OCI-M2 (cell line): ENCODE measurements at regions not wholly inside any gene's neighbourhood (a gene's known extent, or its start where the extent isn't known, plus 50 kb on each side); places are given as distances from the start of the nearest gene placed in this dataset.

ENCODE experiments used
- DNase-seq: peaks from one replicate; lab custom pipeline; 2025; ENCODE audit not compliant: unreplicated experiment; lab: John Stamatoyannopoulos, UW

DNA sequence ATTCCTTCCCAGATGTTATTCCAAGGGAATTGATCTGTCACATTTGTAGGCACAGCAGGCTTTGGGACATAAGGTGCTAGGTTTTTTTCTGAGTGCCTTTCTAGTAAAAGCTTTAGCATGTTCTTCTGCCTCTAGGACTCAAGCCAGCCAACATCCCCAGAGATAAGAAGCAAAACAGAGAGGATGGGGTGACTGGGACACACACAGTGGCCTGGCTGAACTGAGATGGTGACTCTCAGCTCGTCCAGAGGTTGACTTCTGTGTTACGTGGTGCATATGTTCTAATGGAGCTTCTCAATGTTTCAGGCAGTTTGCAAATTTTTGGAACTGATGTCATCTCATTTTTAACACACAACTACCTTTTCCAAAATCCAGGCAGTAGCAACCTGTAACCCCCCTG is 188.1 kb upstream of the CELF2 start:
- no peak for DNase-seq

DNA sequence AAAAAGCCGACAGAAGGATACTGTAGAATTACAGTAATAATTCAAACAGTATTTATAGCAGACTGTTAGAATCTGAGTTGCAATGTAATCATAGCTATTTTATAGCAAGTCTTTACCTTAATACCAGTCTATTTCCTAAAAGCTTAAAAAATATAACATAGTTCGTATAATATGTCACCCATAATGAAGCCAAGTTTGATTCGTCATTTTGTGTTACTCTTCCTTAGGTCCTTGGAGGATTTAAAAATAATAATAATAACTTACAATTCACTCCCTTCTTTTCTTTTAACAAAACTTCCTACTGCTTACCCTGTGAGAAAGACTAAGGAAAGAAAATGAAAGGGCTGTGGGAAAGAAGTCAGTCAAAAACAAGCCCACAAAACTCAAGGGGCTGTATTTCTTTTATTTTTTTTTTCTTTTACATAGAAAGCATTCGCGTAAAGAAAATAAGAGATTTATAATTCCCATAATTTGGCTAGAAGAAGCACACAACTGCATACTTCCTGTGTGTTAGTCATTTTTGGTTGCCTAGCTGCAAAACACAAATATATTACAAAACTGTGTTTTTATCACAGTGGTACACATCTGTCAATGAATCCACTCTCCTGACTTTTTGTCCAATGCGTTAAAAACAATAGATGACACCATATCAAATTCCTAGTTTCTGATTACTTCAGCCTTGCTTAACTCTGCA is 187.2 kb upstream of the CELF2 start:
- DNase-seq: no peak

DNA sequence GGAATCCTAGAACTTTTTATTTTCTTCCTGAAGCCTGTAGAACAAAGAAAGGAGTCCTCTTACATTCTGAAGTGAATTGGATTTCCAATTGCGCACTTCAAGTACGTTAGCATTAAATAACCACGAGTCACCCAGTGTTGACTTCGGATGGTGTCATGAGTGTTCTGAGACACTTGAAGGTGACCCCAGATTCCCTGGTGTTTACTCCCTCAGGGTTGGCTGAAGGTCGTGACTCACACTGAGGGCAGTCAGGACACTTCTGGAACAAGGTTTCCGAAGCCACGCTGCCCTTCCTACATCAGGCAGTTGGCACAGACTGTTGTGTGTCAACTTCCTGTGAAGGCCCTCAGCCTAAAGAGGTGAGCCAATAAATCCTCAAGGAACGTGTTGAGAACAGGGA is 186.6 kb upstream of the CELF2 start:
- DNase-seq: no peak

DNA sequence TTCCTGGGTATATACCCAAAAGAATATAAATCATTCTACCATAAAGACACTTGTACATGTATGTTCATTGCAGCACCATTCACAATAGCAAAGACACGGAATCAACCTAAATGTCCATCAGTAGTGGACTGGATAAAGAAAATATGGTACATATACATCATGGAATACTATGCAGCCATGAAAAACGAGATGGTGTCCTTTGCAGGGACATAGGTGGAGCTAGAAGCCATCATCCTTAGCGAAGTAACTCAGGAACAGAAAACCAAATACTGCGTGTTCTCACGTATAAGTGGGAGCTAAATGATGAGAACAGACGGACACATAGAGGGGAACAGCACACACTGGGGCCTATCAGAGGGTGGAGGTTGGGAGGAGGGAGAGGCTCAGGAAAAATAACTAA is 183.7 kb upstream of the CELF2 start:
- no peak for DNase-seq

- no peak for DNase-seq
Measured at GRCh38 chr10:10844251-10844650, 173.4 kb upstream of the CELF2 start.

GRCh38 chr10:10845185-10845584 is 172.5 kb upstream of the CELF2 start:
- no peak for DNase-seq

DNA sequence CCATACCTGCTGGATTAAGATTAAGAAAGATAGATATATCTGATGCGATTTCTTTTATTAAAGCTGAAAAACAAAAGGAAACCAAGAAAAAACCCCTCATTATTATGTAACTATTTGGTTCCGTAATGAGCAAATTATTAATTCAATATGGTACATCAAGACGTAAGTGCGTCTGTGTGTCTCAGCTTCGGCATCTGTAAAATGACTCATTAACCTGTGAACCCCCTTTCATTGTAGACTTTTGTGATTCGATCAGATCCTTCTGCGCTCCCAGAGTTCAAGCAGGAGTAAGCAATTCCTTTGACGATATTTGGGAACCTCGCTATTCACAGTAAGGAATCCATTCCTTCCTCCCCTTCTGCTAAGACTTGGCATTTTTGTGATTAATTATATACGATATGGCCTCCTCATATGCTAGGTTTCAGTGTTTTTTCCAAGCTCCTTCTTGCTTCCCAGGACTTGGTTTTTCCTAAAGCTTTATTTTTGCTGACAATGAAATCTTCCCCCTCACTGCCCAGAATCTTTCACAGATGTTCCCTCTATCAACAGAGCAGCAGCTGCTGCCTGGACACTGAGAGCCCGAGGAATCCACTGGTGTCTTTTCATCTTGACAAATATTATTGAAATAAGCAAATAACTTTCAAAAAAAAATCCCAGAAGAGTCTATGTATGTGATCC is 171.7 kb upstream of the CELF2 start:
- DNase-seq: no peak

DNA sequence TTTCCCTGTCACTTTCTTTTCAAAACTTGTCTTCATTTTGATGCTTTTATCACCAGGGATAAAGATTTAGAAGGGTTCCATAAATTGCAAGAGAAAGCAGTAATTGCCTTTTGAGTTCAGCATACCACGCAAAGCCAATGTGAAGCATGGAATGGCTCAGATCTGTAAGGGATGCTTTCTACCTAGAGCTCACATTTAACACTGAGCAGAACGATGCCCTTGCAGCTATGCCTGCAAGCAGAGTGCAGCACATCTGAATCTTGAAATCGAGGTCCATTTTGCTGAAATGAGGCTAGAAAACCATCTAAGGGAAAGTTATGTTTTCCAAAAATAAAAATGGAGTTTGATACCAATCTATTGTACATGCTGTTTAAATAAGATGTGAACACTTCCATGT is 171.2 kb upstream of the CELF2 start:
- no peak for DNase-seq

GRCh38 chr10:10847387-10847786 is 170.3 kb upstream of the CELF2 start:
- no peak for DNase-seq

DNA sequence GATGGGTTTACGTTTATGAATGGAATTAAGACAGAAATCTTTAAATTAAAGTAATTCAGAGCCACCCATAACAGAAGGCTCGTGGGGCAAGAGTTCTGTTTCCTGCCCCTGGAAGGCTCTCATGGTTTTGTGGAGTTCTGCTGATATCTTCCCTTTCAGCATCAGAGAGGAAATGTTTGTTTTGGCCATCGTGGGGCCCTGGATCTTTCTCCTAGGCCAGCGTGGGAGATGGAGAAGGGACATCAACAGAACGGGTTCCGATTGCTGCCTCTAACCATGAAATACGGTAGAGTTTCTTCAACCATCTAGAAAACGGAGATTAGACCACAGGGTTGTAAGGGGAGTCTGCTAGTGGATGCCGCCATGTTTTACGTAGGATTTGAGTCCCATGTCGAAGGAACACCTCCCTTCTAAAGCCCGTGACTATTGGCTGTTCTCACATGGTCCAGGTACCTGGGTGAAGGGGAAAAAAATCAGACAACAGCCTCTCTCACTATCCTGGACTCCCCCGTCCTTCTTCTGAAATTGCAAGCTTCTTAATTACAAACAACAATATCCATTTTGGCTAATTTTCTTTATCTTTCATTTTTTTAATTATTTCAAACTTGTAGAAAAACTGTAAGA is 169.1 kb upstream of the CELF2 start:
- no peak for DNase-seq

DNA sequence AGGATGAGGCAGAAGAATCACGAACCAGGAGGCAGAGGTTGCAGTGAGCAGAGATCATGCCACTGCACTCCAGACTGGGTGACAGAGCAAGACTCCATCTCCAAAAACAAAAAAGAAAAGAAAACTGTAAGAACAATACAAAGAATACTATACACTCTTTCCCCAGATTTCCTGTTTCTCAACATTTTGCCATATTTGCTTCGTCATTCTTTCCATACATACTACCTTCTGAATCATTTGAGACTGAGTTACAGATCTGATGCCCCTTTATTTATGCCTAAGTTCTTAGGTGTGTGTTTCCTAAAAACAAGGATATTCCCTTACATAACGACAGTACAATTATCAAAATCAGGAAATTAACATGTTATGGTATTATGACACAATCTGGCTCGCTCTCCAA is 168.4 kb upstream of the CELF2 start:
- no peak for DNase-seq

DNA sequence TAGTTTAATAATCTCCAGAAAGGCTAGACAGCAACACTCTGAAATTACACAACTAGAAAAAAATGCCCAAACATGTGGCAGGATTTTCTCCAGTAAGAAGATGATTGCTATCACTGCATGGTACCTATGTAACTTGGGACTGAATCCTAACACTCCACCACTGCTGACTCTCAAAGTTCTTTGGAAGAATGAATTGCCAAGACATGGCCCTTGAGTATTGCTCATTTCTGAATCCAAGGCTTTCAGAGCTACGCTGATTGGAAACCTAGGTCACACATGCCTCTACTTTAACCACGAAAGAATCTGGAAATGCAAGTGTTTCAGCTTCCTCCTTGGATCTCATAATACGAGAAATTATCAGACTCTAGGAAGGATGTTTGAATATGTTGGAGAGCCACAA is 167.5 kb upstream of the CELF2 start:
- no peak for DNase-seq

- no peak for DNase-seq
Measured at GRCh38 chr10:10852464-10852863, 165.2 kb upstream of the CELF2 start.

DNA sequence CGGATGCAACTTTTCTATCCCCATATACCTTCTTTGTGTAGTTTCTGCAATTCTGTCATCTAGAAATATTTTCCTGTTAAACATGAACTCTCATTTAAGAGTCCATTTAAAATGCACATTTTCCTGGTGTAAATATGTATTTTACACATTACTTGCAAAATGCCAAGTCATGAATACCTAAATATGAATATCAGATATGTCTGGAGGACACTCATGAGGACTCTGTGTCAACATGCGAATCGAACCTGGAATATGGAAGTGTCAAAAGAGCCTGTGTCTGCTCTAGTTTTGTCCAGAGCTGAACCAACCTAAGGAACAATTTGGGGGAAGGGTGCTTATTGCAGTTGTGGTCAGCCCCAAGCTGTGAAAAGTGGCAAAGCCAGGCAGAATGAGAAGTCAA is 163.7 kb upstream of the CELF2 start:
- no peak for DNase-seq

GRCh38 chr10:10854725-10855124 is 162.9 kb upstream of the CELF2 start:
- no peak for DNase-seq

DNA sequence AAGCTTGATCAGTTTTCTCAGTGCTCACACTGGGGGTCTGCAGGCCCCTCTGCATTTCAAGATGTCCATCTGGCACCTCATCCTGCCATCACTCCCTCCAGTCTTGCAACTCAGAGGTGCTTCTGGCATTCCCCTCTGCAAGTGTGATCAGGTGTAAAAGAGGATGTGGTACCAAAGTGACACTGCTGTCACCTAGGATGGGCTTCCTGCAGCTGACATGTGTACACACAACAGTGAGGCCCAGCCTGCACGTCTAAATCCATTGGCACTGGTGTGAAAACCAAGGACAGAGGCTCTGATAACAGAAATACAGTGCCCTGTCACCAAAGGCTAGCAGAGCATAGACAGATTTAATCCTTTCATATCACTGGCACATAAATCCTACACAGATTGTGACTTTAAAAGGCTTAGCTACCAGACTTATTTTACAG is 162.5 kb upstream of the CELF2 start:
- DNase-seq: no peak

GRCh38 chr10:10860455-10860976 is 157.2 kb upstream of the CELF2 start:
- no peak for DNase-seq

DNA sequence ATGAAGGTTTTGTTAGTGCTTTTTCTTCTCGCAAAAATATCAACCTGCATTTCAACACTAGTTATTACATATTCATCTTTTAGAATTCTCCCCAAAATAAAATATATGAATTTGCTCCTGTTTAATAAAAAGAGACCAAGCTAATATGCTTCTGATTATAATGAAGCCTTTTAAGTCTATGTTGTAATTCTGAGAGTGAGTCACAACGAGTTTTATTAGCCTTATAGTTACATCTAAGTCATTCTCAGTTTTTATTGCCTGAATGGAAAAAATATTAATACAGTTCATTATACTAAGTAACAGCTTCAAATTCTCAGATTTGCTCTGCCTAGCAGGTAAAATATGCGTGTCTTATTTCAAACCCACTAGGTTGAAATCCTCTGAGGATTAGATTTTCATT is 152.4 kb upstream of the CELF2 start:
- no peak for DNase-seq

DNA sequence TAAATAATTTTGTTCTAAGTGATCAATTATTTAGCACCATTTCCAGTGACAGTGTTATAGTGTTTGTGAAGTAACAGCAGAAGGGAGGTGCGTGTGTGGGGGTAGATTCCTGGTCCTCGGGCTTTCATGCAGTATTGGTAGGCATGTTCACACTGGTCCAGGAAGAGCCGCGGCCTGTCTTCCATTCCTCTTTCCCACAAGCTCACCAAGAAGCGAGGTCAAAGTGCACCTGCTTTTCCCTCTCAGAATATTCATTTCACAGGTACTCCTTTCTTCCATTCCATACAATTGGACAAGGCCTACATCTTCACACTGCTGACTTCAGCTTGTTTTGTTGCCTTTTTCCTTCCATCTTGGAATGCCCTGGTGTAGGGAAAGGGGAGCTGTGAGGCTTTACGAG is 151.8 kb upstream of the CELF2 start:
- DNase-seq: no peak

GRCh38 chr10:10869592-10869991 is 148.1 kb upstream of the CELF2 start:
- no peak for DNase-seq

DNA sequence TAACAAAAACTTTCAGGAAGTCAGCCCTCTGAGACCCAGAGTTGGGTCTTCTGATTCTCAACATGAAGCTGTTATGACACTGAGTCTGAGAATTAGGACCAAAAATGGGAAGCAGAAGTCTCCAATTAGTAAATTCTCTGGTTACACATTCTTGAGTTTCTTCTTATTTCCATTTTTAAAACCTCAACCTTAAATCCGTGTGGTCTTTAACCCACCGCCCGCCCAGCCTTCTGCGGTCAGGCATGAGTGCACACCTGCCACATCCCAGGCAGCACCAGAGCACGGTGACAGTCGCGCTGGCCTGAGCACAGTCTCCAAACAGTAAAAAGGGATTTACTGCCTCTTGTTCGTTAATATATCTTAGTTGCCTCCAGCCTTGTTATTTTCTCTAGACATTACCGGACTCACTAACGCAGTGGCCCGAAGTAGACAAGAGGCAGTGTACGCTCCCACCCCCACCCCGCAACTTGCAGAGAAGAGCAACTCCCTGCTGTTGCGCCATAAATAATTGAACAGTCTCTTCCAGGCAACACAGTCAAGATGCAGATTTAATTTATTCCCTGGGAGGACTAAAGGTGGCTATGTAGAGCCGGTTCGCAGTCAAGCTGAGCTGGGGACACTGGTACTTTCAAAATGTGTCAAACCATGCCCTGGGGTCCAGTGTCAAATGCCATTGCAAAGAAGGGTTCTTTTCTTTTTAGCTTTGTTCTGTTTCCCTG is 147.0 kb upstream of the CELF2 start:
- DNase-seq: no peak

GRCh38 chr10:10871352-10871751 is 146.3 kb upstream of the CELF2 start:
- DNase-seq: no peak
